ENCODE measurements at regions not wholly inside any gene's neighbourhood (a gene's known extent, or its start where the extent isn't known, plus 50 kb on each side); places are given as distances from the start of the nearest gene placed in this dataset.

DNA sequence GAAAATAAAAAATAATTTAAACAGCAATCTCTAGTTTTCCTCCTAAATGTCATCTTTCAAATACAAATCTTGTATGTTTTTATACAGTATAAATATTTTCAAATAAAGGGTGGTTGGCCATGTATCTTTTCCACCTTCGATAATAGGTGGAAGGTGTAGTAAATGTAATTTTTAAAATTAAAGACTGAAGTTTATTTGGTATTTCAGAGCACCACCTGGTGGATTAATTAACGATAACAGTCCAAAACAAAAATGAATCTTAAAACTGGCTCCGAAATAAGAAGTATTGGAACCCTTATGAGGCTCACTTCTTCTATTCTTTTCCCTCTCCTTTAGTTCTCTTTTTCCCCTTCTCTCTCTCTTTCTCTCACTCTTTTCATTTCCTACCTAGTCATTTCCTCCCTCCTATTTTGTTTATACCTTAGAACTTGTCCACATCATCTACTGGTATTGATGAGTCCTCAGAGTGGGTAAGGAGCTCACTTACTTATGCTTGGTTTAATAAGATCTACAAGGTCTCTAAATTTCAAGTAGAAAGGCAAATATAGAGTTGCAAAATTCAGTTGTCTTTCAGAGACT, 82.9 kb upstream of the EXOC1L start:
- no peaks in the 10 kb centered on the region for H3K36me3 ChIP-seq (replicated peaks; ENCODE audit: control insufficient read depth, insufficient read depth, low read length)
- H3K4me3 ChIP-seq (ENCODE audit: insufficient read depth, low read depth, low read length), result no peak overlapping the region
- no peaks in the 10 kb centered on the region for H3K27me3 ChIP-seq (ENCODE audit: control insufficient read depth, insufficient read depth, low read length)
- DNase-seq, result peak; percentile 15

DNA sequence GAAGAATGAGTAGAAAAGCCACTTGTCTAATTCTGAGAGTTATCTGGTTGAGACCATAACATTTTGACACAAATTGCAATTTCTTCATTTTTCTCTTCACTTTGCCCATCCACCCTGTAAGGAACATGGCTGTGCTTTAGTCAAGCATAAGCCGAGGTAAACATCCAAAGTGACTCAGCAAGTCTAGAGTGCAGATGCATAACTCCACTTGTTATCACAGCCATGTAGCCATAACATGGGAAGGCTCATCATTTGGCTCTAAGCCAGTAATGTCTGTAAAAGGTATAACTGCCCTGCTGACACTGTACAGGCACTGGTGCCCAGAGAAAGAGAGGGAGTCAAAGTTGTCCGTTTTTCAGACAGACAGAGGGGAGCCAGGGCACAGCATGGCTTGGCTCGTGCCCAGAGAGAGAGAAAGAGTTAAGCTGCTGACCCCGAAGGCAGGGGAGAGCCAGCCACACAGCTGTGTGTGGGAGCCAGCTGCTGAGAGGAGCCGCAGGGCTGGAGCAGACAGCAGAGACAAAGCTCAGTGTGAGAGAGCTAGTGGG, 76.9 kb upstream of the EXOC1L start:
- Histone ChIP-seq H3K27me3 (ENCODE audit: control insufficient read depth, insufficient read depth, low read length) (no peaks in the 10 kb centered on the region), H3K4me3 (ENCODE audit: insufficient read depth, low read depth, low read length) (no peak overlapping the region), H3K36me3 (replicated peaks; ENCODE audit: control insufficient read depth, insufficient read depth, low read length) (no peaks in the 10 kb centered on the region)
- DNase-seq, result no peak

DNA sequence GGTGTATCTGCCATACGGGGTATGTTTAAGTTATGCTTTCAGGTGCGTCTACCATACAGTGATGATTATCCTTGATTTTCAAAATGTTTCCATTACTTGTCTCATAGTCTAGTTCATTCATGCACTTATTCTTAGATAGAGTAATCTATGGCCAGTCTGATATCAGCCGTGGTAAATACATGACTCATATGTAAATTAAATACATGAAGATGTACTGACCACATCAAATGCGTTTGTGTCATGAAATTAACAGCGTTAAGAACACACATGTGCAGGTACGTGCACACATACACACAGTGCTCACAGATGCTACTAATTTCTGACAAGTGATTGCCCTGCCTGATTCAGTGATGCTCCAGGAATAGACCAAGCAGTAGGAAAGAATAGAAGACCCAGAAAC, 75.2 kb upstream of the EXOC1L start:
- no peak overlapping the region for H3K4me3 ChIP-seq (ENCODE audit: insufficient read depth, low read depth, low read length)
- DNase-seq, result no peak
- no peaks in the 10 kb centered on the region for H3K27me3 ChIP-seq (ENCODE audit: control insufficient read depth, insufficient read depth, low read length)
- H3K36me3 ChIP-seq (replicated peaks; ENCODE audit: control insufficient read depth, insufficient read depth, low read length), result no peaks in the 10 kb centered on the region

DNA sequence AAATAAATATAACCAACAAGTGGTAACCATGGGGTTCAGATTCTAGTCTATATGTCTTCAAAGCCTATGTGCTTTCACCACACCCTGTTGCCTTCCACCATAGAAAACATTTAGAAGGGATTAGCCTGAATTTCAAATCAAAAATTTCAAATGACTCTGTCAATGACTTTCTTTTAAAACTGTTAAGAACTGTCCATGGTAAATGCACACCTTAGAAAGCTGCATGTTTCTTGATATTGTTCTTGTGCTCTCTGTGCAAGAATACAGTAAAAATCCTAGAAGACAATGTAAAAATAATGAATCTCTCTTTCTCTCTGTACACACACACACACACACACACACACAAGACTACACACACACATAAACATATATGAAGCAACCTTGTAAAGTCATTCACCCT, 74.6 kb upstream of the EXOC1L start:
- H3K27me3 ChIP-seq (ENCODE audit: control insufficient read depth, insufficient read depth, low read length), result no peaks in the 10 kb centered on the region
- H3K36me3 ChIP-seq (replicated peaks; ENCODE audit: control insufficient read depth, insufficient read depth, low read length), result no peaks in the 10 kb centered on the region
- no peak overlapping the region for H3K4me3 ChIP-seq (ENCODE audit: insufficient read depth, low read depth, low read length)
- DNase-seq, result no peak

DNA sequence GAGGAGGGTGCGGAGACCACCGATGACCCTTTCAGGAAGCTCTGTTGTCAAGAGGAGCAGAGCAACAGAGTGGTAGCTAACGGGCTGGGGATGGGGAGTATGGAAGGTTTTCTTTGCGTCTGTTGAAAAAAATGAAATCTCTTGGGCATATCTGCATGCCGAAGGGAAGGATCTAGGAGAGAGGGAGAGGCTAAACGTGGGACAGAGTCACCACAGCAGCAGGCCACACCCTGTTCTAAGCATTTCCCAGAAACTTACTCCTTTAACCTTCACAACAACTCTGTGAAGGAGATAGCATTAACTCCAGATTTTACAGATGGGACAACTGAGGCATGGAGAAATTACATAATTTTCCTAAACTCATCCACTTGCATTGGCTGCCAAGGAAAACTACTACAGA, 71.8 kb upstream of the EXOC1L start:
- Histone ChIP-seq H3K27me3 (ENCODE audit: control insufficient read depth, insufficient read depth, low read length) (no peaks in the 10 kb centered on the region), H3K4me3 (ENCODE audit: insufficient read depth, low read depth, low read length) (no peak overlapping the region), H3K36me3 (replicated peaks; ENCODE audit: control insufficient read depth, insufficient read depth, low read length) (no peaks in the 10 kb centered on the region)
- no peak for DNase-seq

DNA sequence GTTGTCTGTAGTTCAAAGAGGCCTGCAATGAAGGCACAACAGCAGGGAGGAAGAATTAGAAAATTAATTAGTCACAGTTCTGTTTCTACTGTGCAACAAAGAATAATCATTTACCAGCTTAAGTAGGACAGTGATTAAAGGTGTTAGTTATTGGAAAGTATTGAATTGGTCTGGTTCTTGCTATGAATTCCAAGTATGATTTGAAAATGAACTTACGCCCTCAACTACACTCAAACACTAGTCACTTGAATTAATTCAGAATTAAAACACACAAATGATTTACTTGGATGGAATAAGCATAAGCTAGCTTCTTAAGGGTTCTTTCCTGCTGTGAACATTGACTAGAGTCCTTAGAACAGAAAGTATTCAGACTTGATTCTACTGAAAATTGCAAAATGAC, 69.9 kb upstream of the EXOC1L start:
- DNase-seq, result no peak
- H3K27me3 ChIP-seq (ENCODE audit: control insufficient read depth, insufficient read depth, low read length), result no peaks in the 10 kb centered on the region

DNA sequence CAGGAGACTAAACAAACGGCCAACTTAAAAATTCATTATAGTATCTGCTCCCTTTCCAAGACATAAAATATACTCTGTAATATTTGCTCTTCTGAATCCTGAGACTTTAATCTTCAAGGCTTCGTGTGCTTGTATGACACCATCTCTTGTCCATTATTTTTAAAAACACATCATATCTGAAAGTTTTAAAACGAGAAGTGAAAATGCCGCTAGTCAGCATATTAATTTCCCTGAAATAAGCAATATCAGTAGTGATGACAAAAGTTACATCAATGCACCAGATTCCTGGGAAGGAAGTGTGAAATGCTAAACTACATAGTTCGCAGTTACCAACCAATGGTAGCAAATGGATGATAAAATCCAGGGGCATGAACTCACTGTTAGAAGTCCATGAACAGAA, 66.8 kb upstream of the EXOC1L start:
- DNase-seq, result no peak

More for the DNA sequence above, 69.9 kb upstream of the EXOC1L start:
- Histone ChIP-seq H3K4me3 (ENCODE audit: insufficient read depth, low read depth, low read length) (no peak overlapping the region), H3K36me3 (replicated peaks; ENCODE audit: control insufficient read depth, insufficient read depth, low read length) (no peaks in the 10 kb centered on the region)

DNA sequence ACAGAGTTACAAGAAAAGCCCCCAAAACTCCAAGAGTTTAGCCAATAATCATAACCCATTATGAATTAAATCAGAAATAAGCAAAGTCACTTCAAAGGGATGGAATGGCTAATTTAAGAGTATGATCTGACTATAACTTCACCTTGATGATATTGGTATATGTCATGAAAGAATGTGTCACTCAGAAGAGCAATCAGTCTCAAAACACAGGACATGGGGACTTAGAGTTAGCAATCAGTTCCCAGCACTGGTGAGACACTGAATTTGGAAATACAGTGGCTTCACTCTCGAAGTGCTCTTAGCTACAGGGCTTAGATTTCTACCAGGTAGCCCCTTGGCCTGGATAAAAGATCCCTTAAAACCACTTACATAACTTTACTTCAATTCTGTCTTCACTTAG, 65.7 kb upstream of the EXOC1L start:
- no peak for DNase-seq
- H3K4me3 ChIP-seq (ENCODE audit: insufficient read depth, low read depth, low read length), result no peak overlapping the region
- no peaks in the 10 kb centered on the region for H3K27me3 ChIP-seq (ENCODE audit: control insufficient read depth, insufficient read depth, low read length)
- no peaks in the 10 kb centered on the region for H3K36me3 ChIP-seq (replicated peaks; ENCODE audit: control insufficient read depth, insufficient read depth, low read length)

More for the DNA sequence above, 66.8 kb upstream of the EXOC1L start:
- Histone ChIP-seq H3K27me3 (ENCODE audit: control insufficient read depth, insufficient read depth, low read length) (no peaks in the 10 kb centered on the region), H3K4me3 (ENCODE audit: insufficient read depth, low read depth, low read length) (no peak overlapping the region), H3K36me3 (replicated peaks; ENCODE audit: control insufficient read depth, insufficient read depth, low read length) (no peaks in the 10 kb centered on the region)

DNA sequence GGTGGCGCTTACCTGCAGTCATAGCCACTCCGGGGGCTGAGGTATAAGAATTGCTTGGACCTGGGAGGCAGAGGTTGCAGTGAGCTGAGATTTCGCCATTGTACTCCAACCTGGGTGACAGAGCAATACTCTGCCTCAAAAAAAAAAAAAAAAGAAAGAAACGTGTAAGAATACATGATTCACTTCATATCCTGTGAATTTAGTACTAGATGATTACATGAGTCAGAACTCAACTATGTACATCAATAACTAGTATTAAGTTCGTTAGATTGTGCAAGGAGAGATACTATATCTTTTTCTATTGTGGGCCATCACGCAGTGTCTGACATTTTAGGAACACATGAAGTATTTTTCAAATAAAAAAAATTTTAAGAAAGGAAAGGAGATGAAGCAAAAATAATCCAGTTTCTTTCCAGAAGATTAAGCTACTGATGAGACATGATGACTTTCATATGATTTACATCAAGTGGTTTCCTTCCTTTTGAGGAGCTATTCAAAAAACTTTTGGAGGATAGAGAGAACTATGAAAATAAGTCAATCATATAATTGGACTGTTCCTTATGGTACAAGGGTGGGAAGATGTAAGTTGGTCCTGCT, 64.7 kb upstream of the EXOC1L start:
- DNase-seq, result no peak
- Histone ChIP-seq H3K4me3 (ENCODE audit: insufficient read depth, low read depth, low read length) (no peak overlapping the region), H3K27me3 (ENCODE audit: control insufficient read depth, insufficient read depth, low read length) (no peaks in the 10 kb centered on the region), H3K36me3 (replicated peaks; ENCODE audit: control insufficient read depth, insufficient read depth, low read length) (no peaks in the 10 kb centered on the region)

DNA sequence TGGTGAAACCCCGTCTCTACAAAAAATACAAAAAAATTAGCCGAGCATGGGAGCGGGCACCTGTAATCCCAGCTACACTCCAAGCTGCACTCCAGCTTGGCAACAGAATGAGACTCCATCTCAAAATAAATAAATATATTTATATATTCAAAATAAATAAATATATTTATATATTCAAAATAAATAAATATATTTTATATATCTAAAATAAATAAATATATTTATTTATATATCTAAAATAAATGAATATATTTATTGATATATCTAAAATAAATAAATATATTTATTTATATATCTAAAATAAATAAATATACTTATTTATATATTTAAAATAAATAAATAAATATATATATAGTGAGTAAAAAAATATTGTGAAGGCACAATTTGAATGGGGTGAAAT, 63.4 kb upstream of the EXOC1L start:
- Histone ChIP-seq H3K27me3 (ENCODE audit: control insufficient read depth, insufficient read depth, low read length) (no peaks in the 10 kb centered on the region), H3K4me3 (ENCODE audit: insufficient read depth, low read depth, low read length) (no peak overlapping the region), H3K36me3 (replicated peaks; ENCODE audit: control insufficient read depth, insufficient read depth, low read length) (no peaks in the 10 kb centered on the region)
- DNase-seq, result no peak

DNA sequence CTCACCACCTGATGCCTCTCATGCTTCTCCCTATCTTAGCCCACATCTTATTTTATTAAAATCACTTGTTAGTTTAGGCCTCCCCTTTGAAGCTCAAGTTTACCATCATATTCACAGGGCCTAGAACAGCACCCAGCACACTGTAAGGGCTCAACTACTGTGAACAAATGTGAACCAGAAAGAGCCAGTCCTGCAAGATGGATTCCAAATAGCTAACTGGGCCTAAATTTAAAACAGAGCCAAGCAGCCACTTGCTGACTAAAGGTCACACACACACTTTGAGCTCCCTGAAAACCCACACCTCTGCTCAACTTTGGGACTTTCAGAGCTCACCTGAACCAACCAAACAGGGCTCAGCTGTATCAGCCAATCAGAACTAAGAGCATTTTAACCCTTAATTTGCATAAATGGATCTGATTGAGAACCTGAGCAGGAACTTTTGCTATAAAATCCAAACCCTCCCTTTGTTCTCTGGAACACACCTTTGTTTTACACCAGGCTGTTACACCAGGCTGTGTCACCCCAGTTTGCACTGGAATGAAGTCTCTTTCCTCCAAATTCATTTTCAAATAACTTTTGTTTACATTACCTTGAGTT, 62.1 kb upstream of the EXOC1L start:
- no peak for DNase-seq
- H3K36me3 ChIP-seq (replicated peaks; ENCODE audit: control insufficient read depth, insufficient read depth, low read length), result no peaks in the 10 kb centered on the region

DNA sequence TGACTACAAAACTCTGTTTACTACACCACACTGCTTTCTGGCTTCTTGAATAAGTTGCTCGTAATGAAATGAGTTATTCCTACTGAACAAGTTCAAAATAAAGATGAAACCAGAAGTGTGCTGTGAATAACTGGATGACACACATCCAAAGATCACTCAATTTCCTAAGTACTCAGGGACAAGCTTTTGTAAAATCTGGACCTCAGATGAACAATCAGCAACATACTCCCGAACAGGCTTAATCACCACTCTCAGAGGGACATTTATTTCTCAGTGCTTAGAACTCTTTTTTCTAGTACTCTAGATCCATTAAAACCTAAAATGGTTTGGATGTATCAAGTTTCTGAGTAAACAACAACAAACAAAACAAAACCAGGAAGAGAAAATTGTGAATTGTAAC, 61.5 kb upstream of the EXOC1L start:
- no peaks in the 10 kb centered on the region for H3K36me3 ChIP-seq (replicated peaks; ENCODE audit: control insufficient read depth, insufficient read depth, low read length)
- no peaks in the 10 kb centered on the region for H3K27me3 ChIP-seq (ENCODE audit: control insufficient read depth, insufficient read depth, low read length)
- DNase-seq, result no peak
- H3K4me3 ChIP-seq (ENCODE audit: insufficient read depth, low read depth, low read length), result no peak overlapping the region

More for the DNA sequence above, 62.1 kb upstream of the EXOC1L start:
- H3K4me3 ChIP-seq (ENCODE audit: insufficient read depth, low read depth, low read length), result no peak overlapping the region
- no peaks in the 10 kb centered on the region for H3K27me3 ChIP-seq (ENCODE audit: control insufficient read depth, insufficient read depth, low read length)

DNA sequence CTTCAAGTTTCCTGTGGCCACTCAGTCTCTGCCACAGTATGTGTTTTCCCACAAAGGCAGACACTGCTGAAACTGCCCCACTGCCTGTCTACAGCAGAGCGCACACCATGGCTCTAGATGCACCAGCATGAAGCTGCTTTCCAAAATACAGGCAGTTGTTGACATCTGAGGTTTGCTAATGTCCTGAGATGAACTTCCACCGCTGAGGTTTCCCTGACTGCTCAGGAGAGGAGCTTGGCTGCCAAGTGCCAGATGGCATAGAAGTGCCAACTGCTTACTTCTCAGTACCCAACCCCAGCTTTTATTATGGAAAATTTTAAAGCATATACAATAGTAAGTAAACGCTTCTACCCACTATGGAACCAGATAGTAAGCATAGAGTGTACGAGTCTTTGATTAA, 61.0 kb upstream of the EXOC1L start:
- no peak for DNase-seq
- no peaks in the 10 kb centered on the region for H3K36me3 ChIP-seq (replicated peaks; ENCODE audit: control insufficient read depth, insufficient read depth, low read length)
- H3K27me3 ChIP-seq (ENCODE audit: control insufficient read depth, insufficient read depth, low read length), result no peaks in the 10 kb centered on the region
- H3K4me3 ChIP-seq (ENCODE audit: insufficient read depth, low read depth, low read length), result no peak overlapping the region

DNA sequence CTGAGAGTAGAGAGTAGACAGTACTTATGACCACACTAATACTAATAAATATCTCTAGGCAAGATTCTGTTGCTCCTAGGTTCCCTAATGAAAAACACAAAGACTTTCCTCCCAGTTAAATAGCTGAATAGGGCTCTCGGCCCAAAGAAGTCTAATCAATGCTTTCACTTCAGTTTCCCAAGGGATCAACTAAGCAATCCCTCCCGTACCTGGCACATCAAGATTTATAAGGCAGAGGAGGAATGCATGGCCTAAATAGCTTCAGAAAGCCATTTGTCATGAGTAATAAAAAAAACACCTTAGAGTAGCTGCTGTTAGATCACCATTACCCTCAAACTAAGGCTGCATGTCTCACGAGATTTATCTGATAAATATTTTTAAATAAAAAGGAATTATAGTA, 56.8 kb upstream of the EXOC1L start:
- Histone ChIP-seq H3K27me3 (ENCODE audit: control insufficient read depth, insufficient read depth, low read length) (no peaks in the 10 kb centered on the region), H3K4me3 (ENCODE audit: insufficient read depth, low read depth, low read length) (no peak overlapping the region), H3K36me3 (replicated peaks; ENCODE audit: control insufficient read depth, insufficient read depth, low read length) (no peaks in the 10 kb centered on the region)
- DNase-seq, result no peak

DNA sequence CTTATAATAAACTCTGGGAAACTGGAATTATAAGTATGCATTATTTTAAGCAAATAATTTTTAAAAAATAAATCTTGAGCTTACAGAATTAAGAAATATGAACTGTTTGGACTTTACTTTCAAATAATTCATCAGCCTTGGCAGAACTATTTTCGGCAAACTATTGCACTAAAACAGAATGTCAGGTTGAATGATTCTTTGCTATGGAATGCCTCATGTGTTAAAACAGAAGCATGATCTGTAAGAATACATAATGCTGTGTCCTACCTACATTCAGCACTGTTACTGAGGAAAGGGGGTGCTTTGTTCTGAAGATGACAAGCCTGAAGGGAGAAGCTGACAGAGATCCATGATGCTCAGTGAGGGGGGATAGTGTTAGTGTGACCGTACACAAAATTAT, 55.6 kb upstream of the EXOC1L start:
- no peak for DNase-seq
- H3K27me3 ChIP-seq (ENCODE audit: control insufficient read depth, insufficient read depth, low read length), result no peaks in the 10 kb centered on the region
- no peaks in the 10 kb centered on the region for H3K36me3 ChIP-seq (replicated peaks; ENCODE audit: control insufficient read depth, insufficient read depth, low read length)
- no peak overlapping the region for H3K4me3 ChIP-seq (ENCODE audit: insufficient read depth, low read depth, low read length)

All from H7 (cell line).